ENCODE measurements at regions not wholly inside any gene's neighbourhood (a gene's known extent, or its start where the extent isn't known, plus 50 kb on each side); places are given as distances from the start of the nearest gene placed in this dataset.

DNA sequence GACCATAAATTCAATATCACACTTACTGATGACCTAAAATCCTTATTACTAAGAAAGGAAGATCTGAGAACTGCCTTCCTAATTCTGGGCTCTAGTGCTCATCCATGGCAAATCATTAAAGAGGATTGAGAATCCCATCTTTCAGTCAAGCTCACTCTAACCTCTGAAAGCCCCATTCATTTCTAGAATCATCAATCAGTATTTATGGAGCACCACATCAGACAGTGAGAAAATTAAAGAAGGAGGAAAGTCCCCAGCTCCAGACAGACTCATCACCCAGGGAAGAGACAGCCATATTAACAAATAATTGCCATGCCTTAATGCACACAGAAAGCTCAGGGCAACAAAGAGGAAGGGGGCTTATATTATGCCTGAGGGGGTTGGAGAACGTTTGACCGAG, 256.1 kb upstream of the SOX9 start:
- no peaks in the 10 kb centered on the region for H3K27me3 ChIP-seq (ENCODE audit: control insufficient read depth, insufficient read depth, low read length)
- H3K18ac ChIP-seq (ENCODE audit: low read depth, low read length): no peak overlapping the region
- H3K56ac ChIP-seq (ENCODE audit: extremely low read depth, insufficient read depth, low read length): no peak overlapping the region
- no peak overlapping the region for H2AFZ ChIP-seq (replicated peaks; ENCODE audit: low read length, poor library complexity)
- WGBS, 2 experiments (ENCODE audit: extremely low coverage in 2 of 2, insufficient read length in 1 of 2): no CpG with 5 or more reads among the region's 2 CpGs
- no peak overlapping the region for H3K27ac ChIP-seq (ENCODE audit: insufficient read depth, low read length)
- intact Hi-C loops (cut with micrococcal nuclease) (no loop called here), in situ Hi-C loops (cut with MboI; ENCODE audit: low sequenced_read_pairs) (no loop called here), dilution Hi-C loops (cut with HindIII; ENCODE audit: low sequenced_read_pairs, unreplicated experiment) (no loop called here)
- ATAC-seq (ENCODE audit: low read depth) (no peak), DNase-seq (no peak)
- no TSS peak for BruUV-seq (replicated peaks)
- H3K79me1 ChIP-seq (ENCODE audit: low read depth in 1 of 2, low read length in 2 of 2): no peaks in the 10 kb centered on the region
- H3K9me1 ChIP-seq (ENCODE audit: insufficient read depth, low read length): no peaks in the 10 kb centered on the region
- no peaks in the 10 kb centered on the region for H3K36me3 ChIP-seq (ENCODE audit: control insufficient read depth, insufficient read depth, low read length)
- no peak overlapping the region for H4K91ac ChIP-seq (ENCODE audit: insufficient read depth, low read depth, low read length)
- no peak overlapping the region for H2BK120ac ChIP-seq (ENCODE audit: low read depth, low read length)
- H3K4me2 ChIP-seq (ENCODE audit: low read depth, low read length): no peak overlapping the region
- H2AK9ac ChIP-seq (replicated peaks; ENCODE audit: low read depth, low read length, poor library complexity): no peak overlapping the region
- ChIA-PET POLR2A (ENCODE audit: unreplicated experiment) (no interaction called here), CTCF (no interaction called here)
- H4K8ac ChIP-seq (ENCODE audit: low read depth in 2 of 2, low read length in 2 of 2): no peak overlapping the region
- H3K4me1 ChIP-seq (ENCODE audit: control insufficient read depth, insufficient read depth, low read length): no peaks in the 10 kb centered on the region
- H2BK5ac ChIP-seq (ENCODE audit: low read depth, low read length, poor library complexity, severe bottlenecking): no peak overlapping the region
- H2BK20ac ChIP-seq (ENCODE audit: low read depth, low read length): no peak overlapping the region
- no peak overlapping the region for H2BK15ac ChIP-seq (ENCODE audit: low read depth, low read length)
- no peak overlapping the region for H3K4ac ChIP-seq (ENCODE audit: low read depth, low read length)
- no peak overlapping the region for H3K14ac ChIP-seq (replicated peaks; ENCODE audit: low read depth, low read length)
- H3K4me3 ChIP-seq (ENCODE audit: insufficient read depth, low read depth, low read length): no peak overlapping the region
- H3K9ac ChIP-seq (ENCODE audit: low read depth, low read length): no peak overlapping the region
- no peak overlapping the region for H3K23ac ChIP-seq (ENCODE audit: low read depth, low read length)
- no peak overlapping the region for H4K5ac ChIP-seq (ENCODE audit: low read depth, low read length)
- H3K9me3 ChIP-seq (ENCODE audit: control insufficient read depth, insufficient read depth, low read length): no peaks in the 10 kb centered on the region
- no peaks in the 10 kb centered on the region for H4K20me1 ChIP-seq (ENCODE audit: insufficient read depth, low read length)
- H2AK5ac ChIP-seq (ENCODE audit: low read depth, low read length): no peak overlapping the region
- TF ChIP-seq MXI1 (IDR thresholded peaks at IDR 0.05; ENCODE audit: borderline replicate concordance, low read depth, low read length) (no peak), FOS (IDR thresholded peaks at IDR 0.05; ENCODE audit: low read depth, low read length) (no peak), POLR2A (IDR thresholded peaks at IDR 0.05; ENCODE audit: low read depth, low read length) (no peak), SMC3 (IDR thresholded peaks at IDR 0.05; ENCODE audit: low read depth, low read length) (no peak), MAFK (IDR thresholded peaks at IDR 0.05; ENCODE audit: low read depth, low read length) (no peak), NFE2L2 (IDR thresholded peaks at IDR 0.05; ENCODE audit: low read depth, low read length) (no peak), MAZ (IDR thresholded peaks at IDR 0.05; ENCODE audit: borderline replicate concordance, low read depth, low read length) (no peak), RAD21 (IDR thresholded peaks at IDR 0.05; ENCODE audit: low read length) (no peak), CHD1 (IDR thresholded peaks at IDR 0.05; ENCODE audit: low read depth, low read length) (no peak), CEBPB (IDR thresholded peaks at IDR 0.05; ENCODE audit: low read depth, low read length) (no peak), BHLHE40 (IDR thresholded peaks at IDR 0.05; ENCODE audit: low read depth, low read length) (no peak), RCOR1 (IDR thresholded peaks at IDR 0.05; ENCODE audit: insufficient replicate concordance, low read length) (no peak)
- TF ChIP-seq, protein P1, sequence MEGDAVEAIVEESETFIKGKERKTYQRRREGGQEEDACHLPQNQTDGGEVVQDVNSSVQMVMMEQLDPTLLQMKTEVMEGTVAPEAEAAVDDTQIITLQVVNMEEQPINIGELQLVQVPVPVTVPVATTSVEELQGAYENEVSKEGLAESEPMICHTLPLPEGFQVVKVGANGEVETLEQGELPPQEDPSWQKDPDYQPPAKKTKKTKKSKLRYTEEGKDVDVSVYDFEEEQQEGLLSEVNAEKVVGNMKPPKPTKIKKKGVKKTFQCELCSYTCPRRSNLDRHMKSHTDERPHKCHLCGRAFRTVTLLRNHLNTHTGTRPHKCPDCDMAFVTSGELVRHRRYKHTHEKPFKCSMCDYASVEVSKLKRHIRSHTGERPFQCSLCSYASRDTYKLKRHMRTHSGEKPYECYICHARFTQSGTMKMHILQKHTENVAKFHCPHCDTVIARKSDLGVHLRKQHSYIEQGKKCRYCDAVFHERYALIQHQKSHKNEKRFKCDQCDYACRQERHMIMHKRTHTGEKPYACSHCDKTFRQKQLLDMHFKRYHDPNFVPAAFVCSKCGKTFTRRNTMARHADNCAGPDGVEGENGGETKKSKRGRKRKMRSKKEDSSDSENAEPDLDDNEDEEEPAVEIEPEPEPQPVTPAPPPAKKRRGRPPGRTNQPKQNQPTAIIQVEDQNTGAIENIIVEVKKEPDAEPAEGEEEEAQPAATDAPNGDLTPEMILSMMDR (conservative IDR thresholded peaks at IDR 0.05; ENCODE audit: low read depth, low read length): no peak
- TF ChIP-seq, protein P2, sequence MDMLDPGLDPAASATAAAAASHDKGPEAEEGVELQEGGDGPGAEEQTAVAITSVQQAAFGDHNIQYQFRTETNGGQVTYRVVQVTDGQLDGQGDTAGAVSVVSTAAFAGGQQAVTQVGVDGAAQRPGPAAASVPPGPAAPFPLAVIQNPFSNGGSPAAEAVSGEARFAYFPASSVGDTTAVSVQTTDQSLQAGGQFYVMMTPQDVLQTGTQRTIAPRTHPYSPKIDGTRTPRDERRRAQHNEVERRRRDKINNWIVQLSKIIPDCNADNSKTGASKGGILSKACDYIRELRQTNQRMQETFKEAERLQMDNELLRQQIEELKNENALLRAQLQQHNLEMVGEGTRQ (IDR thresholded peaks at IDR 0.05; ENCODE audit: low read depth, low read length): no peak
- TF ChIP-seq, protein P3, sequence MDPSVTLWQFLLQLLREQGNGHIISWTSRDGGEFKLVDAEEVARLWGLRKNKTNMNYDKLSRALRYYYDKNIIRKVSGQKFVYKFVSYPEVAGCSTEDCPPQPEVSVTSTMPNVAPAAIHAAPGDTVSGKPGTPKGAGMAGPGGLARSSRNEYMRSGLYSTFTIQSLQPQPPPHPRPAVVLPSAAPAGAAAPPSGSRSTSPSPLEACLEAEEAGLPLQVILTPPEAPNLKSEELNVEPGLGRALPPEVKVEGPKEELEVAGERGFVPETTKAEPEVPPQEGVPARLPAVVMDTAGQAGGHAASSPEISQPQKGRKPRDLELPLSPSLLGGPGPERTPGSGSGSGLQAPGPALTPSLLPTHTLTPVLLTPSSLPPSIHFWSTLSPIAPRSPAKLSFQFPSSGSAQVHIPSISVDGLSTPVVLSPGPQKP (IDR thresholded peaks at IDR 0.05; ENCODE audit: borderline replicate concordance, low read depth, low read length): no peak

Measured in IMR-90 (cell line).